Choroid plexus epithelial cell (primary cell): ENCODE measurements at regions not wholly inside any gene's neighbourhood (a gene's known extent, or its start where the extent isn't known, plus 50 kb on each side); places are given as distances from the start of the nearest gene placed in this dataset.

Experiments
- DNase-seq: peaks from one replicate; pipeline ENCODE4 v3.0.0-alpha.2; 2010; ENCODE audit warnings: low read depth
- H3K4me3 ChIP-seq: 2 replicates; pipeline ENCODE4 v1.5.1; 2011; ENCODE audit warnings: low read depth, mild to moderate bottlenecking, control low read depth, low read length, moderate library complexity
- CTCF ChIP-seq: conservative IDR thresholded peaks from 2 replicates; pipeline ENCODE4 v1.5.1; 2011; ENCODE audit warnings: low read depth, mild to moderate bottlenecking, control low read depth, inconsistent platforms, low read length, moderate library complexity

GRCh38 chr1:181295217-181295616 is 188.1 kb upstream of the CACNA1E start:
- no peak for DNase-seq
- H3K4me3 ChIP-seq: no peak overlapping the region
- no peak for TF ChIP-seq CTCF

GRCh38 chr1:181296180-181296579 is 187.1 kb upstream of the CACNA1E start:
- no peak for DNase-seq
- no peak overlapping the region for H3K4me3 ChIP-seq
- TF ChIP-seq CTCF: no peak

GRCh38 chr1:181308098-181308497 is 175.2 kb upstream of the CACNA1E start:
- no peak for TF ChIP-seq CTCF
- DNase-seq: no peak
- no peak overlapping the region for H3K4me3 ChIP-seq

- no peak overlapping the region for H3K4me3 ChIP-seq
- no peak for DNase-seq
- TF ChIP-seq CTCF: no peak
Measured at GRCh38 chr1:181310560-181310959, 172.8 kb upstream of the CACNA1E start.

GRCh38 chr1:181312946-181313345 is 170.4 kb upstream of the CACNA1E start:
- no peak overlapping the region for H3K4me3 ChIP-seq
- no peak for TF ChIP-seq CTCF
- no peak for DNase-seq

- no peak for DNase-seq
- no peak for TF ChIP-seq CTCF
- no peak overlapping the region for H3K4me3 ChIP-seq
Measured at GRCh38 chr1:181313466-181313865, 169.9 kb upstream of the CACNA1E start.

- no peak for TF ChIP-seq CTCF
- no peak for DNase-seq
- H3K4me3 ChIP-seq: no peak overlapping the region
Measured at GRCh38 chr1:181314010-181314409, 169.3 kb upstream of the CACNA1E start.
